H54 (cell line): ENCODE measurements at regions not wholly inside any gene's neighbourhood (a gene's known extent, or its start where the extent isn't known, plus 50 kb on each side); places are given as distances from the start of the nearest gene placed in this dataset.
A peak's percentile ranks its signal among the peaks of the same experiment; 100 is the strongest.

ENCODE experiments used
- DNase-seq: peaks from one replicate; pipeline ENCODE4 v3.0.0; 2011; ENCODE audit warnings: low spot score, mixed read lengths; ENCODE audit not compliant: insufficient read length
- FAIRE-seq: peaks from 3 replicates; lab custom pipeline; 2011; peaks lifted over from hg19 to GRCh38; lab: Jason Lieb, UNC
- POLR2A ChIP-seq: IDR thresholded peaks from 2 replicates; pipeline ENCODE4 v1.6.1; 2011; ENCODE audit warnings: low read depth, mild to moderate bottlenecking, low read length

DNA sequence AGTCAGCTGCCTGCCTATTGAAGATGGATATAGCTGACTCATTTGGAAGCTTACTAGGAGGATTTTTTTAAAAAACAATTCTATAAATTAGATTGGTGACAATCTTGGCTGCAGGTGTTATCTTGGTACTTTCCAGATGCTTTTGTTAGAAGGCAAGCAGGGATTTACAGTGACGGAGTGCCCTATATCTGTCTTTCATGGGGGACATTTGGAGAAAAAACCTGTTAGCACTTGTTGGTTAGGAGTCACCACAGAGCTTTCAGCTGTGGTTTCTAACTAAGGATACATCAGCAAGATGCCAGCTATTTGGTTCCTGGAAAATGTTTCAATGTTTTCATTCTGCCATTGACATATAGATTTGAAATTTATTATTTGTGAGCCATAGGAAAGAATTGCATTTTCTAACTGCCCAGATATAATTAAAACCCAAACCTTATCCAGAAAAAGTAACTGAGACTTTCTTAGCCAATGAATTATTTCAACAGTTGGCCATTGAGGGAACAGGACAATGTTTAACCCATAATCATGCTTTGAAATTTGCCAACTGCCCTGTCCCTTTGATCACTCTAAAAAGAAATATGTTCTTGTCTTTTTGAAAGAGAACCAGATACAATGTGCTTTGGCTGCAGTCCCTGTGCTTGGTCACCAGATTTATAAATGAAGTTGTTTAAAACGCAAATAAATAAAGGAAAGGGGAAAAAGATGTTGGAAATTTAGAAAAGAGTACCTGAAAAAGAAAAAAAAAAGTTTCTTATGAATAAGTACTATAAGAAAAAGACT lies 761.0 kb upstream of the CXADR start:
- FAIRE-seq: no peak
- TF ChIP-seq POLR2A: no peak
- no peak for DNase-seq

DNA sequence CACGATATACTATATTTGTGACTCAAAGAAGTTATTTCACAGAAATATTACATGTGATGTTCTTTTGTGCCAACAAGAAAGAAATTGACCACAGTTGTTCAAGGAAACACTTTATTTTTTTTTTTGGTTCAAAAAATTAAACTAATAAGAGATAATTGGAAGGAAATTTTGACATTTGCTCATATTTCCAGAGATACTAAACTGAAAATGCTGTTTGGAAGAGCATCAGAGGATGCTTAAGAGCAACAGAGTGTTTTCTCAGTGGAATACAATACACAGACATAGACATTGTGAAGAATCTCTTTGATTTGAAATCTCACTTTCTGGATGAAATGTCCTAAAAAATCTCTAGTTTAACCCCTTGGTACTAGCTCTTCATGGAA lies 760.4 kb upstream of the CXADR start:
- DNase-seq (no peak), FAIRE-seq (no peak)
- TF ChIP-seq POLR2A: no peak

DNA sequence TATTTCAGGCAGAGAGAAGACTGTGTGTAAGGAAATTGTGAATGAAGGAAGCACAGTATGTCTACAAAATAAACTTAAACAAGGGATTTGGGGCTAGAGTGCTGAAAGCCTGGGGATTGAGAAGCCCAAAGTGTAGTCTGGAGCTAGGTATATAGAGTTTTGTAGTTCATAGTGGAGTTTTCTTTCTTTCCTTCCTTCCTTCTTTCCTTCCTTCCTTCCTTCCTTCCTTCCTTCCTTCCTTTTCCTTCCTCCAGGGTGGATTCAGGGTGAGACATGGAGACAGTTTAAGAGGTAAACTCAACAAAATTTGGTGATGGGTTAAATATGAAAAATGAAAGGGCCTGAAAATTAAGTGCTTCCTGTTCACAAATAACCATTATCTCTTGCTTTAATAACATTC lies 757.8 kb upstream of the CXADR start:
- no peak for DNase-seq
- no peak for FAIRE-seq
- no peak for TF ChIP-seq POLR2A

DNA sequence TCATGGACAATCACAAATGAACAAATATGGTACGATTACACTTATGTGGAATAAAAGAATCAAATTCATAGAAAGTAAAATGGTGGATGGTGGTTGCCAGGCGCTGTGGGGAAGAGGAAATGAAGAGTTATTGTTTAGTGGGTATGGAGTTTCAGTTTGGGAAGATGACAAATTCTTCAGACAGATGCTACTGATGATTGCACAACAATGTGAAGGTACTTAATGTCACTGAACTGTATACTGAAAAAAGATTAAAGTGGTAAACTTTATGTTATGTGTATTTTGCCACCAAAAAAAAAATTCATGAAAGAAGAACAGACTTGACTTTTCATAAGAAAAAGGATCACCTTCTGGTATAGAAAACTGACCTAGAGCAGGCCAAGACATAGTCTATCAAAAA lies 745.6 kb upstream of the CXADR start:
- no peak for FAIRE-seq
- no peak for TF ChIP-seq POLR2A
- DNase-seq: no peak

DNA sequence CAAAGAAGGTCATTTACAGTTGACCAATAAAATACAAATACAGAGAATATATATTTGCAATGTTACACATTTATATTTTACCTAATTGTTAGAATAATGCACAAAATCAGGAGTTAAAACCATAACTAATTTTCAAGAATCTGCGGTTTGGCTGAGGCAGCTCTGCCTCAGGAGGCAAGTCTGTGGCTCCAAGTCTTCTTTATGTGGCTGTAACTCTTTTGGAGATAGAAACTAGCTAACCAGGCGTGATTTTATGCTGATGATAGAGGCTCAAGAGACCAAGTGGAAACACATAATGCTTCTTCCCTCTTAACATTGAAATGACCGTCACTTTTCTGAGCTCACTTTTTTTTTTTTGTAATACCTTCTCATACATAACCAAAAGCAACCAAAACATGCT lies 744.7 kb upstream of the CXADR start:
- DNase-seq (no peak), FAIRE-seq (no peak)
- TF ChIP-seq POLR2A: no peak

DNA sequence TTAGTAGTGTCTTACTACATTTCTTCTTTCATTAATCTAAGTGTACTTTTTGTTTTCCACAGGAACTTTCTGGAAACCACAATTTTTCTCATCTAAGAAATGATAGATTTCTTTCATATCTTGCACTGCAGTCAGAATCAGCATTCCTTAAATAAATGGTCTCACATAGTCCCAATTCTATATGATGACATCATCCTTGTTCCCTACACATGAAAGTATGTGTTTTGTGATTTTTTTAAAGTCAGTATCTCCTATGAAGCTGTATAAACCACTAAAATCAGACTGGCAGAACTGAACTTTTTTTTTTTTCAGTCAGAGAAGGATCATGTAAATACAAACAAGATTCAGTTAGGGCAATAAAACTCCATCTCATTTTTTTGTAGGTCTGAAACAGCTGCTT lies 742.6 kb upstream of the CXADR start:
- FAIRE-seq (no peak), DNase-seq (no peak)
- no peak for TF ChIP-seq POLR2A

DNA sequence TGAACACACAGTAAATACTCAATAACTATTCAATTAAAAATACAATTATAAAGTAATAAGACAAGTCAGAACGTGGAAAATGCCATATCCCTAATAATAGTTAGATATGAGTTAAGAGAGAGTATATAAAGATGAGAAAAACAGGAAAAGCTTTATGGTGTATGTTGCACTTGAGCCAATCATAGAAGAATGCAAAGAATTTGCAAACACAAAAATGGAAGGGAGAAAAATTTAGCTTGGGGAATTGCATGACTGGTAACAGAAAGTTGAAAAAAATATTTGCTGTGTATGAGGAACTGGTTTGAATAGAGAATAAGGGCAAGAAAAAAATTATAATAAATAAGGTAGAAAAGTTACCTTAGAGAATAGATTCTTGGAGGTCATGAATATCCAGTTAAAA lies 739.6 kb upstream of the CXADR start:
- no peak for FAIRE-seq
- TF ChIP-seq POLR2A: no peak
- DNase-seq: no peak

DNA sequence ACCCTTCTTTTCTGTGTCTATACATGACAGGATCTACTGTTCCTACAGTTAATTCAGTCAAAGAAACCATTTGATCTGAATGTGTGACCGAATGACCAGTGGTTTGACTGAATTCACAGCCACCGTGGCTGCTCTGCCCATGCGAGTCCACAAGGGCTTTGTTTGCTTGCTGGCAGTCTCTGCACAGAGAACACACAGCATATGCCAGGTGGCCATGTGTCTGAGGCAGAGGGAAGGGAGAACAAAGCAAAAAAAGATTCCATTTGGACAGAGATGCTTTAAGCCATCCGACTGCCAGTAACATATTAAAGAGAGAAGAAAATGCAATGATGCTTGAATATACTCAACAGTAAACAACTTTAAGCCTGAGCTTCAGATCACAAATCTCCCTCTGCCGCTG lies 737.8 kb upstream of the CXADR start:
- no peak for DNase-seq
- no peak for FAIRE-seq
- no peak for TF ChIP-seq POLR2A

DNA sequence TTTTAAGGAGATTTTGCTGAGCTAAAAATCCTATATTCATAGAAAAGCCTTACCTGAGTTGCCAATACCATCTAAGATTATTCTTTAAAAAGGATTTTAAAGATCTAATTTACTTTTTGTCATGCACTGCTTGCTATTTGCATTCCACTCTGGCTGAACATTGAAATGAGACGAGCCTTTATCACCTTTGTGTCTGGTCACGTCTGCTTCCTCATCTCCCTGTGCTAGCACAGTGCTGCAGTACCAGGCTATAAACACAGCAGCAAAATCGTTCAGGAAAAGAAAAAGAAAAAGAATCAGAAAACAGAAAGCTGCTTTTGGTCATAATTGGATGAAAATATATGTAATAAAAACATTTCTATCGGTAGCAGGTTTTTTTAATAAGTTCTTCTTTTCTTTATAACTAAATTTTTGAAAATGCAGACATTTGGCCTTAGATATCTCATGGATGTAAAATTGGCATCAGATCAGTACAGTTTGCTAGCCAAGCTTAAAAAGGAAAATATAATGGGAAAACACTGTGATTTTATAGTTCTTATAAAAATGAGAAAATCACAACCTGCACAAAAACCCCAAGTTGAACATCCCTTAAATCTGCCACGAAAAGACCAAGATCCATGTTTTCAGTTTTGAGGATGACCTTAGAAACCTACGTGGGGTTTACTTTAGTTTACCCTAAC lies 735.7 kb upstream of the CXADR start:
- no peak for TF ChIP-seq POLR2A

DNA sequence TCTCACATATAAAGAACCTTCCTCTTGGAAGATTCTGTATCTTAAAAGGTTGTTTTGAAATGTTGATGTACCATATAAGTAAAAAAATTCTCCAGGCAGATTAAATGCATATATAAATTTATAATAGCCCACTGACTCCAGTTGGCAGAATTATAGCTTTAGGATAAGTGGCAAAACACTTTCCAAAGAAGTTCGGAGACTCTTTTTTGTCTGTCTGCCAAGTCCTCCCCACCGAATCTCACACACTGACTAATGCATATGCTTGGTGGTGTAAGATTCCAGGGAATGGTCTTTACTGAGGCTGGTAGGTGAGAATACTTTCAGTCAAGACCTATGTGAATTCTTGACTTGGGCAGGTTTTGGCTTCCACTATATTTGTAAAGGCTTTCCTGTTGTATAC lies 724.3 kb upstream of the CXADR start:
- DNase-seq: no peak
- FAIRE-seq: no peak
- TF ChIP-seq POLR2A: no peak

More for the DNA sequence above, 735.7 kb upstream of the CXADR start:
- DNase-seq (no peak), FAIRE-seq (no peak)

DNA sequence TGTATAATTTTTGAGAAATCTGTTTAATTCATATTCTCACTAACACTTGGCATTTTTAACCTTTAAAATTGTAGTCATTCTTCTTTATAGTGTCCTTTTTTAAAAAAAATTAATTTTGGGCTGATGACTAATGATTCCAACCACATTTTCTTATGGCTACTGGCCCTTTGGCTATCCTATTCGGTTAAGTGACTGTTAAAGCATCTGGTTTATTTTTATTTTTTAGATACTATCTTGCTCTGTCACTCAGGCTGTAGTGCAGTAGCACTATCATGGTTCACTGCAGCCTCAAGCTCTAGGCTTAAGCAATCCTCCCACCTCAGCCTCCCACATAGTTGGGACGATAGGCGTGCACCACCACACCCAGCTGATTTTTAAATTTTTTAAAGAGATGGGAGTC lies 723.2 kb upstream of the CXADR start:
- DNase-seq (no peak), FAIRE-seq (no peak)
- TF ChIP-seq POLR2A: no peak

DNA sequence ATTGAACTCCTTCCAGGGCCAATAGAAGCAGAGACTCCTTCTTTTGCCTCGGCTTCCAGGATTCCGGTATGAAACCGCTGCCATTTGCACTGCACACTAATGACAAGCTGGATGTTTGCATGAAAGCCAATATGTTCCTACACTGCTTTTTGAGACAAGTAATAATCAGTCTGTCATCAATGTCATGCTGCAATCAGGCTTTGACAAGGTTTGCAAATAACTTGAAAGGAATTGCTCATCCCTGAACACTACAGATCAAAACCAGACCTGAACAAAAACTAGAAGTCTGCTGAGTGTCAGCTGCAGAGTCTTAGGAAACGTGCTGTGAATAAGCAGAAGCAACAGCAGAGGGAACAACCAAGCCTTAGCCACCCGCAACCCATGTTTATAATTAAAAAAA lies 720.7 kb upstream of the CXADR start:
- DNase-seq (no peak), FAIRE-seq (no peak)
- TF ChIP-seq POLR2A: no peak

DNA sequence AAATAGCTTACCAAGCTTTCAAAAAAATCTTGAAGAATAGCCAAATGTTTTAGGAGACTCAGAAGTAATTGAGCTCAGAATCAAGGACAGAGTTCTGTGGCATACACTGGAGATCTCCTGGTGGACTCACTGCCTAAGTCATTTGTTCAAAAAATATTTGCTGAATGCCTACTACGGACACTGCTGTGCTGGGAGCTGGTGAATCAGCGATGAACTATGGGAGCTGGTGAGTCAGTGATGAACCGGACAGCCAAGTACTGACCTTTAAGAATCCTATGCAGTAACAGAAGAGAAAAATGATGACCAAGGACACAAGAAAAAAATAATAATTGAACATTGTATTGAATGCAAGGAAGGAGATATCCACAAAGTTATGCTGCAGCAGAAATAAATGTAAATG lies 717.9 kb upstream of the CXADR start:
- peak; percentile 100 for FAIRE-seq
- TF ChIP-seq POLR2A: no peak
- DNase-seq: peak; percentile 16

DNA sequence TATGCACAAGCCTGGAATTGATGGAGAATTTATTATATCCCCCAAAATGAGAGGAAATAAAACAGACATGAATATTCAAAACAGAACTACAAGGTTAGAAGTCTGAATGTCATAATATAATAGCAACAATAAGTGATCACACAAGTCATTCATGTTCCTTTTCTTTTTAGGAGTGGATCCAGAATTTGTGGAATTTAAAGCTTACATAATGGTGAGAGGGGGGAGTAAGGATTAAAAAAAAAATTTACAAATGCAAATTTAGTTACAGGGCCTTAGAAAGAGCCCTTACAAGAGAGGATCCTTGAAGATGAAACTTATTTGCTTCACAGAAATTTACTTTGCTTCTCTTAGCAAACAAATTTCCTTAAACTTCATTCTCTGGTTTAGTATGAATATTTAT lies 716.1 kb upstream of the CXADR start:
- TF ChIP-seq POLR2A: no peak
- no peak for FAIRE-seq
- no peak for DNase-seq

DNA sequence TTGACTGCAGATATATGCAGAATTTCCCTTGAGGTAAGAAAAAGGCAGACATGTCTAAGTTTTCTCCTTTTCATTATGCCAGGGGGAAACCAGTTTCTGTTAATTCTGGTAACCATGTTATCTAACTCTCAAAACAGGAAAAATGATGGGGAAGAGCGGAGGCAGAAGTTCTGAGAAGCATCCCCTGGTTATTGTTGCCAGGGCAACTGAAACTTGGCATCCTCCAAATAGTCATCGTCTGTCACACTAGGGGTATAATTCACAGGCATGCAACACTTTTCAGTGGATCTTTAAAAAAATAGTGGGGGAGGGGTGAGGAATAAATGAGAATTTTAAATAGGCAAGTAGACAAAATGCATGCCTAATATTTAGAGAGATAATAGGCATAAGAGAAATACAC lies 715.3 kb upstream of the CXADR start:
- FAIRE-seq (no peak), DNase-seq (no peak)
- no peak for TF ChIP-seq POLR2A
